GM23338 (cell line): ENCODE measurements at regions not wholly inside any gene's neighbourhood (a gene's known extent, or its start where the extent isn't known, plus 50 kb on each side); places are given as distances from the start of the nearest gene placed in this dataset.

Source experiments
- ATAC-seq: fragments of 200-7000 bp; cut with Tn5 transposase; 3 replicates; pipeline ENCODE4 v1.9.1; 2020
- DNase-seq: peaks from one replicate; pipeline ENCODE4 v3.0.0-alpha.2; 2015; ENCODE audit warnings: low spot score
- H2AFZ ChIP-seq: fragments of 200-600 bp; sonication (generic); 2 replicates; pipeline ENCODE4 v1.8.0; 2016; ENCODE audit warnings: antibody characterized with exemption, mild to moderate bottlenecking, moderate library complexity
- H3F3A ChIP-seq: fragments of 200-600 bp; sonication (generic); replicated peaks from 2 replicates; pipeline ENCODE4 v1.8.0; 2017; ENCODE audit warnings: antibody characterized with exemption, mixed run types, low read depth
- H3K27ac ChIP-seq: fragments of 200-600 bp; sonication (generic); 2 replicates; pipeline ENCODE4 v1.6.1; 2016; ENCODE audit warnings: low read depth
- H3K27me3 ChIP-seq: fragments of 200-600 bp; sonication (generic); 2 replicates; pipeline ENCODE4 v1.8.0; 2016; ENCODE audit warnings: mild to moderate bottlenecking, mixed run types, moderate library complexity; ENCODE audit not compliant: insufficient read depth
- H3K36me3 ChIP-seq: fragments of 200-600 bp; sonication (generic); 2 replicates; pipeline ENCODE4 v1.8.0; 2016; ENCODE audit warnings: mild to moderate bottlenecking; ENCODE audit not compliant: insufficient read depth
- H3K4me1 ChIP-seq: fragments of 200-600 bp; sonication (generic); 2 replicates; pipeline ENCODE4 v1.8.0; 2016; ENCODE audit warnings: mild to moderate bottlenecking, moderate library complexity; ENCODE audit not compliant: insufficient read depth
- H3K4me2 ChIP-seq: fragments of 200-600 bp; sonication (generic); 2 replicates; pipeline ENCODE4 v1.7.1; 2017; ENCODE audit warnings: mixed run types
- H3K4me3 ChIP-seq: fragments of 200-600 bp; sonication (generic); 2 replicates; pipeline ENCODE4 v1.6.1; 2016; ENCODE audit warnings: mixed run types
- H3K79me2 ChIP-seq: fragments of 200-600 bp; sonication (generic); replicated peaks from 2 replicates; pipeline ENCODE4 v1.8.0; 2017; ENCODE audit warnings: mild to moderate bottlenecking; ENCODE audit not compliant: insufficient read depth
- H3K9me2 ChIP-seq: fragments of 200-600 bp; sonication (generic); 2 replicates; pipeline ENCODE4 v1.8.0; 2017; ENCODE audit not compliant: insufficient read depth
- H4K20me1 ChIP-seq: fragments of 200-600 bp; sonication (generic); replicated peaks from 2 replicates; pipeline ENCODE4 v1.8.0; 2017; ENCODE audit warnings: mild to moderate bottlenecking; ENCODE audit not compliant: insufficient read depth
- H3K27ac Mint-ChIP-seq: 2 replicates; pipeline ENCODE4 v1.8.0; 2020; ENCODE audit warnings: inconsistent platforms, mild to moderate bottlenecking, moderate library complexity, mixed read lengths
- H3K27me3 Mint-ChIP-seq: 3 replicates; pipeline ENCODE4 v1.8.0; 2022; ENCODE audit warnings: low read depth, mild to moderate bottlenecking, moderate library complexity, mixed read lengths, inconsistent platforms; ENCODE audit not compliant: insufficient read depth, poor library complexity
- H3K36me3 Mint-ChIP-seq: 3 replicates; pipeline ENCODE4 v1.8.0; 2021; ENCODE audit warnings: low read depth, mild to moderate bottlenecking, inconsistent platforms, moderate library complexity, mixed read lengths
- H3K4me1 Mint-ChIP-seq: 3 replicates; pipeline ENCODE4 v1.8.0; 2020; ENCODE audit warnings: mild to moderate bottlenecking, inconsistent platforms, mixed read lengths
- H3K4me3 Mint-ChIP-seq: 3 replicates; pipeline ENCODE4 v1.8.0; 2021; ENCODE audit warnings: moderate library complexity, mild to moderate bottlenecking, inconsistent platforms, mixed read lengths
- H3K9me3 Mint-ChIP-seq: 3 replicates; pipeline ENCODE4 v1.8.0; 2020; ENCODE audit warnings: moderate library complexity, mild to moderate bottlenecking, inconsistent platforms, mixed read lengths
- CREB1 ChIP-seq: fragments of 250-450 bp; sonication (Bioruptor Pico); IDR thresholded peaks from 2 replicates; pipeline ENCODE4 v1.5.0; 2020; ENCODE audit warnings: low read depth, mild to moderate bottlenecking, moderate library complexity
- EZH2 ChIP-seq: fragments of 200-600 bp; sonication (generic); IDR thresholded peaks from one replicate; pipeline ENCODE4 v1.8.0; 2017; ENCODE audit warnings: antibody characterized with exemption, mild to moderate bottlenecking, low read depth; ENCODE audit not compliant: unreplicated experiment
- EZH2phosphoT487 ChIP-seq: fragments of 200-600 bp; sonication (generic); IDR thresholded peaks from one replicate; pipeline ENCODE4 v1.8.1; 2018; ENCODE audit warnings: antibody characterized with exemption; ENCODE audit not compliant: unreplicated experiment
- NANOG ChIP-seq: IDR thresholded peaks from 2 replicates; pipeline ENCODE4 v1.6.1; 2016; ENCODE audit warnings: antibody characterized with exemption, borderline replicate concordance
- POLR2AphosphoS5 ChIP-seq: IDR thresholded peaks from 2 replicates; pipeline ENCODE4 v1.6.1; 2016; ENCODE audit warnings: antibody characterized with exemption, low read depth
- ZNF114 ChIP-seq: fragments of 250-450 bp; sonication (Bioruptor Pico); IDR thresholded peaks from 2 replicates; pipeline ENCODE4 v1.5.0; 2020; ENCODE audit warnings: mild to moderate bottlenecking, moderate library complexity
- TF ChIP-seq, protein P1 (sequence below), 2 experiments: fragments of 200-600 bp in 1 of 2; sonication (generic) in 1 of 2; conservative IDR thresholded peaks; 2 replicates each; pipeline versions ENCODE4 v1.5.1 to v1.6.1; 2016 to 2017; ENCODE audit warnings: antibody characterized with exemption in 2 of 2, low read depth in 2 of 2, mild to moderate bottlenecking in 2 of 2, moderate library complexity in 1 of 2
- TF ChIP-seq, protein P2 (sequence below): fragments of 250-450 bp; sonication (Bioruptor Pico); IDR thresholded peaks from 2 replicates; pipeline ENCODE4 v1.5.0; 2020; ENCODE audit warnings: mild to moderate bottlenecking, moderate library complexity

DNA sequence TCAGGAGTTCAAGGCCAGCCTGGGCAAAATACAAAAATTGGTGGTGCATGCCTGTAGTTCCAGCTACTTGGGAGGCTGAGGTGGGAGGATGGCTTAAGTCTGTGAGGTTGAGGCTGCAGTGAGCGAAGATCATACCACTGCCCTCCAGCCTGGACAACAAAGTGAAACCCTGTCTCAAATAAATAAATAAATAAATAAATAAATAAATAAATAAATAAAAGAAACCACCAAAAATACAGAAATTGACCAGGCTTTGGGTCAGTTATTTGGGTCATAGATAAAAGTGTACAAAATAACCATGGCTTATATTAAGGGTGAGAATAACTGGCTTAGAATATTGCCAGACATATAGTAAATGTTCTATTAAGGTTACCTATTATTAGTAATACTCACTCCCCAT lies 129.2 kb downstream of the NEUROD6 start:
- Histone ChIP-seq H3K4me1 (no peaks in the 10 kb centered on the region), H2AFZ (no peak overlapping the region), H3F3A (no peaks in the 10 kb centered on the region), H3K4me2 (no peak overlapping the region), H3K9me2 (no peaks in the 10 kb centered on the region; the same call in 1 of the 2 replicates), H3K79me2 (no peaks in the 10 kb centered on the region), H3K4me3 (no peak overlapping the region), H3K36me3 (no peaks in the 10 kb centered on the region), H4K20me1 (no peaks in the 10 kb centered on the region), H3K27ac (no peak overlapping the region), H3K27me3 (no peaks in the 10 kb centered on the region)
- no peak overlapping the region for H3K27ac Mint-ChIP-seq
- peaks cover 7% of the 10 kb centered on the region; the same call in 2 of the 3 replicates for H3K4me1 Mint-ChIP-seq
- H3K4me3 Mint-ChIP-seq: no peak overlapping the region
- DNase-seq (no peak), ATAC-seq (no peak)
- H3K9me3 Mint-ChIP-seq: no peaks in the 10 kb centered on the region; the same call in 2 of the 3 replicates
- H3K27me3 Mint-ChIP-seq: peaks cover 2% of the 10 kb centered on the region
- no peaks in the 10 kb centered on the region for H3K36me3 Mint-ChIP-seq
- TF ChIP-seq, protein P1, sequence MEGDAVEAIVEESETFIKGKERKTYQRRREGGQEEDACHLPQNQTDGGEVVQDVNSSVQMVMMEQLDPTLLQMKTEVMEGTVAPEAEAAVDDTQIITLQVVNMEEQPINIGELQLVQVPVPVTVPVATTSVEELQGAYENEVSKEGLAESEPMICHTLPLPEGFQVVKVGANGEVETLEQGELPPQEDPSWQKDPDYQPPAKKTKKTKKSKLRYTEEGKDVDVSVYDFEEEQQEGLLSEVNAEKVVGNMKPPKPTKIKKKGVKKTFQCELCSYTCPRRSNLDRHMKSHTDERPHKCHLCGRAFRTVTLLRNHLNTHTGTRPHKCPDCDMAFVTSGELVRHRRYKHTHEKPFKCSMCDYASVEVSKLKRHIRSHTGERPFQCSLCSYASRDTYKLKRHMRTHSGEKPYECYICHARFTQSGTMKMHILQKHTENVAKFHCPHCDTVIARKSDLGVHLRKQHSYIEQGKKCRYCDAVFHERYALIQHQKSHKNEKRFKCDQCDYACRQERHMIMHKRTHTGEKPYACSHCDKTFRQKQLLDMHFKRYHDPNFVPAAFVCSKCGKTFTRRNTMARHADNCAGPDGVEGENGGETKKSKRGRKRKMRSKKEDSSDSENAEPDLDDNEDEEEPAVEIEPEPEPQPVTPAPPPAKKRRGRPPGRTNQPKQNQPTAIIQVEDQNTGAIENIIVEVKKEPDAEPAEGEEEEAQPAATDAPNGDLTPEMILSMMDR (conservative IDR thresholded peaks at IDR 0.05; ENCODE audit: low read depth in 2 of 2): no peak
- TF ChIP-seq EZH2: no peak
- TF ChIP-seq, protein P2, sequence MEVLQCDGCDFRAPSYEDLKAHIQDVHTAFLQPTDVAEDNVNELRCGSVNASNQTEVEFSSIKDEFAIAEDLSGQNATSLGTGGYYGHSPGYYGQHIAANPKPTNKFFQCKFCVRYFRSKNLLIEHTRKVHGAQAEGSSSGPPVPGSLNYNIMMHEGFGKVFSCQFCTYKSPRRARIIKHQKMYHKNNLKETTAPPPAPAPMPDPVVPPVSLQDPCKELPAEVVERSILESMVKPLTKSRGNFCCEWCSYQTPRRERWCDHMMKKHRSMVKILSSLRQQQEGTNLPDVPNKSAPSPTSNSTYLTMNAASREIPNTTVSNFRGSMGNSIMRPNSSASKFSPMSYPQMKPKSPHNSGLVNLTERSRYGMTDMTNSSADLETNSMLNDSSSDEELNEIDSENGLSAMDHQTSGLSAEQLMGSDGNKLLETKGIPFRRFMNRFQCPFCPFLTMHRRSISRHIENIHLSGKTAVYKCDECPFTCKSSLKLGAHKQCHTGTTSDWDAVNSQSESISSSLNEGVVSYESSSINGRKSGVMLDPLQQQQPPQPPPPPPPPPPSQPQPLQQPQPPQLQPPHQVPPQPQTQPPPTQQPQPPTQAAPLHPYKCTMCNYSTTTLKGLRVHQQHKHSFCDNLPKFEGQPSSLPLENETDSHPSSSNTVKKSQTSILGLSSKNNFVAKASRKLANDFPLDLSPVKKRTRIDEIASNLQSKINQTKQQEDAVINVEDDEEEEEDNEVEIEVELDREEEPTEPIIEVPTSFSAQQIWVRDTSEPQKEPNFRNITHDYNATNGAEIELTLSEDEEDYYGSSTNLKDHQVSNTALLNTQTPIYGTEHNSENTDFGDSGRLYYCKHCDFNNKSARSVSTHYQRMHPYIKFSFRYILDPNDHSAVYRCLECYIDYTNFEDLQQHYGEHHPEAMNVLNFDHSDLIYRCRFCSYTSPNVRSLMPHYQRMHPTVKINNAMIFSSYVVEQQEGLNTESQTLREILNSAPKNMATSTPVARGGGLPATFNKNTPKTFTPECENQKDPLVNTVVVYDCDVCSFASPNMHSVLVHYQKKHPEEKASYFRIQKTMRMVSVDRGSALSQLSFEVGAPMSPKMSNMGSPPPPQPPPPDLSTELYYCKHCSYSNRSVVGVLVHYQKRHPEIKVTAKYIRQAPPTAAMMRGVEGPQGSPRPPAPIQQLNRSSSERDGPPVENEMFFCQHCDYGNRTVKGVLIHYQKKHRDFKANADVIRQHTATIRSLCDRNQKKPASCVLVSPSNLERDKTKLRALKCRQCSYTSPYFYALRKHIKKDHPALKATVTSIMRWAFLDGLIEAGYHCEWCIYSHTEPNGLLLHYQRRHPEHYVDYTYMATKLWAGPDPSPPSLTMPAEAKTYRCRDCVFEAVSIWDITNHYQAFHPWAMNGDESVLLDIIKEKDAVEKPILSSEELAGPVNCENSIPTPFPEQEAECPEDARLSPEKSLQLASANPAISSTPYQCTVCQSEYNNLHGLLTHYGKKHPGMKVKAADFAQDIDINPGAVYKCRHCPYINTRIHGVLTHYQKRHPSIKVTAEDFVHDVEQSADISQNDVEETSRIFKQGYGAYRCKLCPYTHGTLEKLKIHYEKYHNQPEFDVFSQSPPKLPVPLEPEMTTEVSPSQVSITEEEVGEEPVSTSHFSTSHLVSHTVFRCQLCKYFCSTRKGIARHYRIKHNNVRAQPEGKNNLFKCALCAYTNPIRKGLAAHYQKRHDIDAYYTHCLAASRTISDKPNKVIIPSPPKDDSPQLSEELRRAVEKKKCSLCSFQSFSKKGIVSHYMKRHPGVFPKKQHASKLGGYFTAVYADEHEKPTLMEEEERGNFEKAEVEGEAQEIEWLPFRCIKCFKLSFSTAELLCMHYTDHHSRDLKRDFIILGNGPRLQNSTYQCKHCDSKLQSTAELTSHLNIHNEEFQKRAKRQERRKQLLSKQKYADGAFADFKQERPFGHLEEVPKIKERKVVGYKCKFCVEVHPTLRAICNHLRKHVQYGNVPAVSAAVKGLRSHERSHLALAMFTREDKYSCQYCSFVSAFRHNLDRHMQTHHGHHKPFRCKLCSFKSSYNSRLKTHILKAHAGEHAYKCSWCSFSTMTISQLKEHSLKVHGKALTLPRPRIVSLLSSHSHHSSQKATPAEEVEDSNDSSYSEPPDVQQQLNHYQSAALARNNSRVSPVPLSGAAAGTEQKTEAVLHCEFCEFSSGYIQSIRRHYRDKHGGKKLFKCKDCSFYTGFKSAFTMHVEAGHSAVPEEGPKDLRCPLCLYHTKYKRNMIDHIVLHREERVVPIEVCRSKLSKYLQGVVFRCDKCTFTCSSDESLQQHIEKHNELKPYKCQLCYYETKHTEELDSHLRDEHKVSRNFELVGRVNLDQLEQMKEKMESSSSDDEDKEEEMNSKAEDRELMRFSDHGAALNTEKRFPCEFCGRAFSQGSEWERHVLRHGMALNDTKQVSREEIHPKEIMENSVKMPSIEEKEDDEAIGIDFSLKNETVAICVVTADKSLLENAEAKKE (CRISPR knock-in tag): no peak

DNA sequence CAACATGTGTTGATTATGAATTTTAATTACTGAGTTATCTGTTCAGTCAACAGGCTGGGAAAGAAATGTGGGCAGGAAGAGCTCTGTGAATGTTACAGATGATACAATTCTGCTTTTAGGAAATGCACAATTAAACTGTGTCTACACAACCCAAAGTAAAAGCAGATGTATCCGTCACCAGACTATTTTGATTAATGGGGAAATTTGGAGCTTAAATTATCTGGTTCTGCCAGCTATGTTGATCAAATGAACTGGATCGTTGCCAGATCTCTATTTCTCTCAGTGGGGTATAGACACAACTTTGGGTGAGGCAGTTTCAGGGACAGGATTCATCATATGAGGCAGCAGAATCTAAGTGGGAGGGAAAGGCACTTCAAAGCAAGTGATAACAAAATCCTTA lies 136.5 kb downstream of the NEUROD6 start:
- H3K9me3 Mint-ChIP-seq: peaks cover 5% of the 10 kb centered on the region; the same call in 2 of the 3 replicates
- H3K27me3 ChIP-seq: no peaks in the 10 kb centered on the region
- H3K4me1 ChIP-seq: no peaks in the 10 kb centered on the region
- H3K4me3 Mint-ChIP-seq: no peak overlapping the region
- H3K4me3 ChIP-seq: no peak overlapping the region
- H3K36me3 Mint-ChIP-seq: 0 out of 3 replicates have a peak, but pooled peaks cover 3% of the 10 kb centered on the region
- peaks cover 3% of the 10 kb centered on the region; the same call in 1 of the 2 replicates for H3K9me2 ChIP-seq
- DNase-seq (no peak), ATAC-seq (no peak)
- no peaks in the 10 kb centered on the region for H4K20me1 ChIP-seq
- no peaks in the 10 kb centered on the region for H3K36me3 ChIP-seq
- H2AFZ ChIP-seq: no peak overlapping the region
- H3K27ac ChIP-seq: no peak overlapping the region
- H3K79me2 ChIP-seq: no peaks in the 10 kb centered on the region
- H3K4me2 ChIP-seq: no peak overlapping the region
- no peaks in the 10 kb centered on the region for H3F3A ChIP-seq
- no peak overlapping the region for H3K27ac Mint-ChIP-seq
- H3K4me1 Mint-ChIP-seq: no peaks in the 10 kb centered on the region
- peaks cover 11% of the 10 kb centered on the region for H3K27me3 Mint-ChIP-seq
- TF ChIP-seq EZH2phosphoT487 (no peak), NANOG (no peak), ZNF114 (CRISPR knock-in tag) (no peak), CREB1 (CRISPR knock-in tag) (no peak), EZH2 (no peak), POLR2AphosphoS5 (no peak)
